ENCODE measurements at regions not wholly inside any gene's neighbourhood (a gene's known extent, or its start where the extent isn't known, plus 50 kb on each side); places are given as distances from the start of the nearest gene placed in this dataset.

- no peak for DNase-seq (ENCODE audit: low read depth)
Observed at GRCh38 chr20:63070771-63071540, 64.2 kb upstream of the BHLHE23 start.

DNA sequence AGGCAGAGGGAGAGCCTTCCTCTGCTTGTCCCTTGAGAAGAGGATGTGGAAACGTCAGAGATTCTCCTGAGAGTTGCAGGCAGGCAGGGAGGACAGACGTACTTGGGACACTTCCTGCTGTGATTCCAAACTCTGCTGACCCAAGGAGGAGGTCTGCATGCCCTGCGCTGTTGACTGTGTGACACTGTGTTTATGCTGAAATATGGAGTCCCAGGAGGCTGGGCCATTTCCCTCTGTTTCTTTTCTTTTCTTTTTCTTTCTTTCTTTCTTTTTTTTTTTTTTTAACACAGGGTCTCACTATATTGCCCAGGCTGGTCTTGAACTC, 63.5 kb upstream of the BHLHE23 start:
- no peak for DNase-seq (ENCODE audit: low read depth)

- DNase-seq (ENCODE audit: low read depth) = no peak
Observed at GRCh38 chr20:63068711-63069367, 62.1 kb upstream of the BHLHE23 start.

DNA sequence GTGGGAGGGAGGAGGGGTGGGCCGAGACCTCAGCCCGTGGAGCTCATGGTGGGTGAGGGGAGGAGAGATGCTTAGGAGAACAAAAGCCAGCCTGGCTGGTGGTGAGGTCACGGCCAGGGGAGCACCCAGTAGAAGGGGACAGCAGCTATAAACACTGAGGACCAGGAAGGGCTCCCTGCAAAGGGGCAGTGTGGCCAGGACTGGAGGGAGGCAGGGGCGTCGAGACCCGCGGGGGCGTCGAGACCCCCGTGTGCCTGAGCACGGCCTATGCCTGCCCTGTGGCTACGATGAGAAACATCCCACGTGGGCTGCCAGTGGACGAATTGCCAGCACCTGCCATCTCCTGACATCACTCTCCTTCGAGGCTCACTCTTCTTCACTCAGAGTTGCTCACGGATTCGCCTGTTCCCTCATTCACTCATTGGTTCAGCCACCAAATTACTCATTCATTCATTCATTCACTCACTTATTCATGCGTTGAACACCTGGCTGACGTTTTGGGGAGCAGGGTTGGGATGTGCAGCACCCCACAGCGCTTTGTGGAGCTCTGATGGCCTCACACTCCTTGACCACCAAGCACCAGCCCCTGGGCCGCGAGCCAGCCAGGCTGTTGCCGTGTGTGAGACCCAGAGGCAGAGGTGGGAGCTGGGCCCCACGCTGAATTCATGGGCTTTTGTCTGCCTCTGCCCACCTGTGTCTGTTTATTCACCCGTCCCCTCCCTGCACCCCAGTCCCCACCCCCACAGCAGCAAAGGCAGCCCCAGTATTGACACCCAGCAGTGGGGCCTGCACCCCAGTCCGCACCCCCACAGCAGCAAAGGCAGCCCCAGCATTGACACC, 61.2 kb upstream of the BHLHE23 start:
- no peak for DNase-seq (ENCODE audit: low read depth)

DNA sequence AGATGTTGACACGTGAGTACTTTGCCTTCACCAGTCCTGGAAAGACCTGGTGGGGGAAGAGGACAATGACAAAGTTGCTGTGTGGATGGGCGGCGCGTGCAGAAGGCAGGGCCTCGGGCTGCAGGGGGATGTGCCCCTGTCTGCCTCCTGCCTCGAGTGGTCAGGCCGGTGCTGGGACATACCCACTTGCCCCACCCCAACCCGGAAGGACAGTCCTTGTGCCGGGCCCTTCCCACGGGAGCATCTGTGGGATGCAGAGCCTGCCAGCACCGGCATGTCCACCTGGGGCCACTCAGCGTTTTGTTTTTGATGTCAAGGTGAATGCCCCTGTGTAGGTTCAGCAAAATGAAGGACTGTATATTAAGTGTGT, 60.5 kb upstream of the BHLHE23 start:
- DNase-seq (ENCODE audit: low read depth) = no peak

- no peak for DNase-seq (ENCODE audit: low read depth)
Observed at GRCh38 chr20:63066506-63067265, 59.9 kb upstream of the BHLHE23 start.

GRCh38 chr20:63065911-63066310, 59.1 kb upstream of the BHLHE23 start:
- DNase-seq (ENCODE audit: low read depth) = no peak

DNA sequence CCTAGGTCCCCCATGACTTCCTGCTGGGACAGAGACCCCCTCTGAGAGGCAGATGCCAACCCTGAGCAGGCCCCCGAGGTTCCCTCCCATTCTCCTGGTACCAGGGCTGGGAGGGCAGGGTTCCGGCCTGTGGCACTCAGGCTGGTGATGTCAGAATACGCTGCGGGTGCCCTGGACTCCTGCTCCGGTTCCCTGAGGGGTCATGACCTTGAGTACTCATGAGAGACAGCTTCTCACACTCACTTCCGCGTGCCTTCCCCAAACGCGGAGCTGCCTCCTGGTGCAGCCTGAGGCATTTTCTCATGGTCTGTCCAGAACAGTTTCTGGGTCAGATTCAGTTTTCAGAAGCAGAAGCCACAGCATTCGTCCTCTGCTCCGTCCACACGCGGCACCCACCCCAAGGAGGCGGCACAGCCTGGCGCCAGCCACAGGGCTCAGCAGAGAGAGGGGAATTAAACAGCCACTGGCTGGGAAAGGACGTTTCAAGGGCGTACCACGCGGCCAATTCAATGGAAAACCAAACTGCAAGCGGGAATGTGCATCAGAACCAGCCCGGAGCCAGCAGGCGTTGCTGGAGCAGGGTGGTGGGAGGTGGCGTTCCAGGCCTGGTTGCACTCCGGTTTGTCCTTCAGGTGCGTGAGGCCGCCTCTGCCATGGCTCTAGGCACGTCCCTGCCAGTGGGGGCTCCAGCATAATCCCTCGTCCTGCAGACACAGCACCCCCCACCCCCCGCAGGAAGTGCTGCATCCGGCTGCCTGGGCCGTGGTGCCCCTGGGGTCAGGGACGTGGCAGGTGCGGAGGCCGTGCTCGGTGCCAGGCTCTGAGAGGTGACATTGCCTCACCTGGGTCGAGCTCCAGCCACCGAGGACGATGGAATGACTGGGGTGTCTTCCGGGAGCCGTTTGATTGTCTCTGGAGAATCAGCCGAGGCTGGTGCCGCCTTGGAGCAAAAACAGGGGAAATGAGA, 58.3 kb upstream of the BHLHE23 start:
- DNase-seq (ENCODE audit: low read depth) = no peak

- no peak for DNase-seq (ENCODE audit: low read depth)
Observed at GRCh38 chr20:63064310-63064709, 57.5 kb upstream of the BHLHE23 start.

DNA sequence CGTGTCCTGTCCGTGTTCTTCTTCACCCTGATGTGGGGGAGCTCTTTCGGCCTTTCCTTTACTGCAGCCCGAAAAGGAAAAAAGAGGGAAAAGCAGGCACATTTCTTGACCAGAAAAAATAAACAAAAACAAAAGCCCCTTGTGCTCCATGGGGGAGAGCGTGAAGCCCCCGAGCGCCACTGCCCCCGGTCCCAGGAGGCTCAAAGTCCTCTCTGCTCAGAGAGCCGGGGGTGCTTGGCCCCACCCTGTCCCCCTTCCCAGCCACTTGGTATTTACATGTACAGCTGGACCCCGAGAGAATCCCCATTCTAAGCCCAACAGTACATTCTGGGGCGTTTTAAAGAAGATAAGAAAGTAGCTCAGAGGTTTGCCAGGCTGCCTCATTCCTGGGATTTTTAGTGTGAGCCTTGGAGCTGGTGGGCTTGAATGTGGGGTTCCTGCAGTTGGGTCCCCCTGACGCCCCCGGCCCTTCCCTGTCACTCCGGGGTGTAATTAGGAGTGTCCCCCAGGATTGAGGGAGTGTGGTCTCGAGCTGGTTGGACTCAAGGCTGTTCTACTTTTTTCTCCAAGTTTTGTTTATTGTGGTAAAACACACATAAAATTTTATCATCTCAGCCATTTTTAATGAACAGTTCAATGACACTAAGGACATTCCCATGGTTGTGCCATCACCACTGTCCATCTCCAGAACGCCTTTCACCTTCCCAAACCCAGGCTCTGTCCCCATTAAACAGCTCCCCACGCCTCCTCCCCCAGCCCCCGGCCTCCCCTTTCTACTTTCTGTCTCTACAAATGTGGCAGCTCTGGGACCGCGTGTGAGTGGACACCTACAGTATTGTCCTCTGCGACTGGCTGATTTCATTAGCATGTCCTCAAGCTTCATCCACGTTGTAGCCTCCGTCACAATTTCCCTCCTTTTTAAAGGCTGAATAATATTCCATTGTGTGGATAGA, 55.7 kb upstream of the BHLHE23 start:
- DNase-seq (ENCODE audit: low read depth) = no peak

DNA sequence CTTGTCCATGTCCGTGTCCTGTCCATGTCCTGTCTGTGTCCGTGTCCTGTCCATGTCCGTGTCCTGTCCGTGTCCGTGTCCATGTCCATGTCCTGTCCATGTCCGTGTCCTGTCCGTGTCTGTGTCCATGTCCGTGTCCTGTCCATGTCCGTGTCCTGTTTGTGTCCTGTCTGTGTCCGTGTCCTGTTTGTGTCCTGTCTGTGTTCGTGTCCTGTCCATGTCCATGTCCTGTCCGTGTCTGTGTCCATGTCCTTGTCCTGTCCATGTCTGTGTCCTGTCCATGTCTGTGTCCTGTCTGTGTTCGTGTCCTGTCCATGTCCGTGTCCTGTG, 55.0 kb upstream of the BHLHE23 start:
- DNase-seq (ENCODE audit: low read depth) = no peak

DNA sequence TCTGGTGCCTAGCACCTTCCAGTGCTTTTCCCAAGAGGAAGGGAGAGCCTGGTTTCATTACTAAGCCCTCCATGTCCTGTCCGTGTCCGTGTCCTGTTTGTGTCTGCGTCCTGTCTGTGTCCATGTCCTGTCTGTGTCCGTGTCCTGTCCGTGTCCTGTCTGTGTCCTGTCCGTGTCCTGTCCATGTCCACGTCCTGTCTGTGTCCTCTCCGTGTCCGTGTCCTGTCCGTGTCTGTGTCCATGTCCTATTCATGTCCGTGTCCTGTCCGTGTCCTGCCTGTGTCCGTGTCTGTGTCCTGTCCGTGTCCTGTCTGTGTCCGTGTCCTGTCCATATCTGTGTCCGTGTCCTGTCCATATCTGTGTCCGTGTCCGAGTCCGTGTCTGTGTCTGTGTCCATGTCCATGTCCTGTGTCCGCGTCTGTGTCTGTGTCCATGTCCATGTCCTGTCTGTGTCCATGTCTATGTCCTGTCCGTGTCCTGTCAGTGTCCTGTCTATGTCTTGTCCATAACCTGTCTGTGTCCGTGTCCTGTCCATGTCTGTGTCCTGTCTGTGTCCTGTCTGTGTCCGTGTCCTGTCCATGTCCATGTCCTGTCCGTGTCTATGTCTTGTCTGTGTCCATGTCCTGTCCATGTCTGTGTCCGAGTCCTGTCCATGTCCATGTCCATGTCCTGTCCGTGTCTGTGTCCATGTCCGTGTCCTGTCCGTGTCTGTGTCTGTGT, 54.4 kb upstream of the BHLHE23 start:
- DNase-seq (ENCODE audit: low read depth) = no peak

- DNase-seq (ENCODE audit: low read depth) = peak; percentile 15
Observed at GRCh38 chr20:63060057-63060991, 53.6 kb upstream of the BHLHE23 start.

DNA sequence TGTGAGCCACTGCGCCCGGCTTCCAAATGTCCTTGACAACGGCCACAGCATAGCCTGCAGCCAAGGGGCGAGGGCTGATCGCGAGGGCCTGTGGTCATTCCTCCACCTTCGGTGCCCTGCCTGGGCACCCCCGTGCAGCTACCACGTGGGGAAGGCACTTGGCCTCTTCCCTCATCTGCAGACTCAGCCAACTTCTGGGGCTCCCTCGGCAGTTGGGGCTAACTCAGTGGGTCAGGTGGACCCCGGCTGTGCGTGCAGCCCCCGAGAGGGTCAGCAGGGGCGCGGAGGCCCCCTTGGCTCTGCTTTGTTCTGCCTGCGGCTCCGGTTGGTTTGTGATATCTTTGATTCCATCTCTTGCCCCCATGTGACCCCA, 52.9 kb upstream of the BHLHE23 start:
- no peak for DNase-seq (ENCODE audit: low read depth)

DNA sequence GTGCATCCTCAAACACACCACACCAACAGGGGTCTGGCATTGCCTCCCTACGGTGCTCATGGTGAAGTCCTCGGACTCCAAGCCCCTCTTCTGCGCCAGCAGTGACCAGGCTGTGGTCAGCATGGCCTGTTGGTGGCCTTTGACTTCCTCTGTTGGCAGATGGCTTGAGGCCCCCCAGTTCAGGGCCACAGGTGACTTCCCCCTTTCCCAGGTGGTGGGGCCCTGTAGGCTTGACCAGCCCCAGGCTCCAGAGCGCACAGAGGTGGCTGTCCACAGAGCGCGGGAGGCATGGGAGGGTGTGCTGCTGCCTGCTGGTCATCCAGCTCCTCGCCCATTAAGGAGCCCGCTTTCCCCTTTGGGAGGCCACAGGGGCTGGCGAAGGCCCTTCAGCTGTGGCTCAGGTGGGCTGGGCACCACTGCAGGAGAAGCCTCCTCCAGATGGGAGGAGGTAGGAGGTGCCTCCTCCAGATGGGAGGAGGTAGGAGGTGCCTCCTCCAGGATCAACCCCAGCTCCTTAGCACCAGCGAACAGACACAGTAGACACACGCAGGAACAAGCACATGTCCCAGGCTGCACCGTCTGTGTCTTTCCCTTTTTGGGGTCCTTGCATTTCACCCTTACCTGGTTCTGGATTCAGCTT, 52.1 kb upstream of the BHLHE23 start:
- DNase-seq (ENCODE audit: low read depth) = no peak

GRCh38 chr20:63057171-63058117, 50.7 kb upstream of the BHLHE23 start:
- DNase-seq (ENCODE audit: low read depth) = peak; percentile 40
